GM03348 (cell line): ENCODE measurements at regions not wholly inside any gene's neighbourhood (a gene's known extent, or its start where the extent isn't known, plus 50 kb on each side); places are given as distances from the start of the nearest gene placed in this dataset.
A peak's percentile ranks its signal among the peaks of the same experiment; 100 is the strongest.

Experiments
- DNase-seq: peaks from one replicate; pipeline ENCODE4 v3.0.0; 2012; ENCODE audit warnings: low spot score

- DNase-seq: no peak
These were observed 648.0 kb upstream of the KIRREL3 start for GRCh38 chr11:127648583-127648982.

- DNase-seq: no peak
These were observed 643.8 kb upstream of the KIRREL3 start for GRCh38 chr11:127644366-127644765.

- DNase-seq: no peak
These were observed 642.9 kb upstream of the KIRREL3 start for GRCh38 chr11:127643268-127644058.

GRCh38 chr11:127640561-127641451, 640.2 kb upstream of the KIRREL3 start:
- DNase-seq: no peak

GRCh38 chr11:127639916-127640315, 639.3 kb upstream of the KIRREL3 start:
- no peak for DNase-seq

GRCh38 chr11:127632976-127633680, 632.6 kb upstream of the KIRREL3 start:
- DNase-seq: peak; percentile 26

GRCh38 chr11:127632546-127632945, 632.0 kb upstream of the KIRREL3 start:
- DNase-seq: no peak

- DNase-seq: no peak
These were observed 631.4 kb upstream of the KIRREL3 start for GRCh38 chr11:127631974-127632373.

DNA sequence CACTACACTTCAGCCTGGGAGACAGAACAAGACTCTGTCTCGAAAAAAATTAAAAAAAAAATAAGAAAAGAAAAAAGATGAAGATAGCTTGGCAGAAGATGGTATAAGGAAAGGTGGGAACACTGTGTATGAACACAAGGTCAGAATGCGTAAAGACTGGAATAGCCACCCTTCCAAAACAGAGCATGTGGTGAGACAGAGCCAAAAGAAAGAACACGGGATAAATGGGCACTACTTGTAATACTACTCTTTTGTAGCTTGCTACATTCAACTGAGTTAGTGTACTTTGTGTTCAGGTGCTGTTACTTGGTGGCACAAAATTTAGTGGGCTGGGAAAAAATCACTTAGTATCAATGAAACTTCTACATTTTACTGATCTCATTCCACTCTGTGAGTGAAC, 628.6 kb upstream of the KIRREL3 start:
- DNase-seq: no peak

DNA sequence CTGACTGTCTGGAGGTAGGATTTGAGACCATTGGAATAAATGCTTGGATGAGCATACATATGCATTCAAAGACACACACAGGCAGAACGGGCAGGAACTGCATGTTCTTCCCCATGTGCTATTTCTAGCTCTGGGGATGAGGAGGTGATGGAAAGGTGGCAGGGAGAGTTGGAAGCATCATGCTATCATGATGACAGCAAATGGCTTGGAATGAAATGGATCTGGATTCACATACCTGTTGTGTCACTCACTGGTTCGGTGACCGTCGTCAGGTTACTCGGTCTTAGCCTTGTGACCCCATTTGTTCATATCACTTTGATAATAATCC, 627.9 kb upstream of the KIRREL3 start:
- no peak for DNase-seq

DNA sequence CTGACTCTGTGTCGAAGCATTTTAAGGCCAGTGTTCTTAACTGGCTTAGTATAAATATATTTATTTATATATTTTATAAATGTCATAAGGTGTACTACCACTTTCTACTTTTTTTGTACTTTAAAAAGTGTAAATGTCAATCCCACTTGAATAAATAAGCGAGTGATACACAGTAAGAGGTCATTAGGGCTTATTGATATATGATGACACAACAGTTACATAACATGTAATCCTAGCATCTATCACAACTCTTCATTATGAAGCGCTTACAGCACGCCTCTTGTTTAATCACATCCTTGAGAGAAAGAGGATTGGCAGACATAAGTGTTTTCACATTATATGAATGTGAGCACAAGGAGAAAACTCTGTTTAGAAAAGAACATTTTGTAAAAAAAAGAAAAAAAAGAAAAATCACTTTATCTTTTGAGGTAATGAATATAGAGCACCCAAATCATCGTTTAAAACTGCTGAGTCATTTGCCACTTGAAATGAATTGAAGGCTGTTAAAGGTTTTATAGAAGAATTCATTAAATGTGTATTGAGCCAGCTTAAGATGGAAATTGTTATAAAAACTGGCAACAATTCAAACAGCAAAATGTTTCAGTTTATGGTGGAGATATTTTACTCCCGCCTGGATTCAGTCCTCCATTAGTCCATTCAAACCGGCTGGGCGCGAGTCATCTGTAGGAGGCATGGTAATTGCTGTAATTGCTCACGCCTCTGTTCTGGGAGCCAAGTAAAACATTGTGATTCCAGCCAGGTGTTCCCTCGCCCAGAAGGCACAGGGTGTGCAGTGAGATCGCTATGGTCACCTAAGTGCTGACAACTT, 627.3 kb upstream of the KIRREL3 start:
- DNase-seq: no peak

- no peak for DNase-seq
These were observed 626.6 kb upstream of the KIRREL3 start for GRCh38 chr11:127627204-127627603.

- no peak for DNase-seq
These were observed 624.8 kb upstream of the KIRREL3 start for GRCh38 chr11:127625402-127625801.

GRCh38 chr11:127624306-127624856, 623.8 kb upstream of the KIRREL3 start:
- no peak for DNase-seq

- no peak for DNase-seq
These were observed 622.1 kb upstream of the KIRREL3 start for GRCh38 chr11:127622686-127623085.

- no peak for DNase-seq
These were observed 620.1 kb upstream of the KIRREL3 start for GRCh38 chr11:127620671-127621070.

- no peak for DNase-seq
These were observed 619.4 kb upstream of the KIRREL3 start for GRCh38 chr11:127619946-127620345.

DNA sequence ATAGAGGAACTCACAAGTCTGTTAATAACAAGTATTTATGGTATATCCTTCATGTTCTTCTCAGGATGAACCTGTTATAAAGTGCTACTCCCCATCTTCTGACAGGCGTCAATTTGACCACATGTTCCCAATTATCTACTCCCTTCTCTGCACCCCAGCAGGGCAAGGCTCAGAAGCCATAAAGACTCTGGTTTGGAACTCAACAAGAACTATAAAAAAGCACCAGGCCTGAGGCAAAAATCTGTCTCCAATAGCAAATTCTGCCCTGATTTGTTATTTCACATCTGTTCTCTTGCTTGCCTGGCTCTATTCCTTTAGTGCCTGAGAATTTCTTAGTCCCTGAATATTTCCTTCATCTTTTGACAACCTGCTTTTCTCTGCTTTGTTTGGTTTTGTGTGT, 618.2 kb upstream of the KIRREL3 start:
- no peak for DNase-seq

DNA sequence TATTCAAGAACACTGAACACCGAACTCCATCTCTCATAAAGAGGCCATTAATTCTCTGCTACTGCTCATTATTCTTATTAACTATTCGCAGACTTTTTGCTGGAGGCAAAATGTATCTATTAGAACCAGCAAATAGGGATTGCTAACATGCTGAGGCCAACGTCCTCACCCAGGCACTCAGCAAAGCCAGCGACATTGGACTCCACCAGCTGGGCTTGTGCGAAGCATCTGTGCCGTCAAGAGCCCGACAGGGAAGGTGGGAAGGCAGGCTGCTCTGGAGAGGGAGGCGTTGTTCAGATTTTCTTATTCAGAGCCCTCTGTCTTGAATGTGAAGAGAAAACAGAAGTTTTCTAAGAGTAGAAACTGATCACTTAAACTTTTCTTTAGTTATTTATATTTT, 615.6 kb upstream of the KIRREL3 start:
- DNase-seq: no peak

DNA sequence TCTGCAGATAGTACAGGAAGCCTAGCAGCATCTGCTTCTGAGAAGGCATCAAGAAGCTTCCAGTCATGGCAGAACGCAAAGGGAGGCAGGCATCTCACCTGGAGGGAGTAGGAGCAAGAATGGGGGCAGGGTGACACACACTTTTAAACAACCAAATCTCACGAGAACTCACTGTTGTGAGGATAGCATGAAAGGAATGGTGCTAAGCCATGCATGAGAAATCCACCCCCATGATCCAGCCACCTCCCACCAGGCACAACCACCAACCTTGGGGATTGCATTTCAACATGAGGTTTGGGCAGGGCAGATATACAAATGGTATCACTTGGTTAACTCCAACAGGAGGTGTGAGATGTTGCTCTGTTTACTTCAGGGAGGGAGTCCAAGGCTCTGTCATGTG, 612.0 kb upstream of the KIRREL3 start:
- no peak for DNase-seq

- no peak for DNase-seq
These were observed 608.6 kb upstream of the KIRREL3 start for GRCh38 chr11:127609025-127609773.
